ENCODE measurements at regions not wholly inside any gene's neighbourhood (a gene's known extent, or its start where the extent isn't known, plus 50 kb on each side); places are given as distances from the start of the nearest gene placed in this dataset.

GRCh38 chr20:40339661-40340449, 349.2 kb downstream of the MAFB start:
- no peak overlapping the region for H3K4me3 Mint-ChIP-seq (ENCODE audit: unreplicated experiment)
- H3K9me3 Mint-ChIP-seq (ENCODE audit: low read depth) = peaks cover 17% of the 10 kb centered on the region
- H3K36me3 Mint-ChIP-seq (ENCODE audit: low read depth) = peaks cover 9% of the 10 kb centered on the region

GRCh38 chr20:40336533-40336932, 352.5 kb downstream of the MAFB start:
- H3K9me3 Mint-ChIP-seq (ENCODE audit: low read depth) = no peaks in the 10 kb centered on the region
- no peak for TF ChIP-seq CTCF (IDR thresholded peaks at IDR 0.05)
- no peak for DNase-seq (ENCODE audit: low spot score)
- H3K27ac Mint-ChIP-seq (ENCODE audit: unreplicated experiment) = no peak overlapping the region
- no peak overlapping the region for H3K4me3 Mint-ChIP-seq (ENCODE audit: unreplicated experiment)
- H3K36me3 Mint-ChIP-seq (ENCODE audit: low read depth) = peaks cover 2% of the 10 kb centered on the region
- H3K4me1 Mint-ChIP-seq (ENCODE audit: low read depth) = no peaks in the 10 kb centered on the region
- peaks cover 44% of the 10 kb centered on the region for H3K27me3 Mint-ChIP-seq (ENCODE audit: low read depth)

More at GRCh38 chr20:40339661-40340449, 349.2 kb downstream of the MAFB start:
- Mint-ChIP-seq H3K27ac (ENCODE audit: unreplicated experiment) (no peak overlapping the region), H3K27me3 (ENCODE audit: low read depth) (peaks cover 36% of the 10 kb centered on the region), H3K4me1 (ENCODE audit: low read depth) (no peaks in the 10 kb centered on the region)
- TF ChIP-seq CTCF (IDR thresholded peaks at IDR 0.05) = no peak
- DNase-seq (ENCODE audit: low spot score) = no peak

- Mint-ChIP-seq H3K36me3 (ENCODE audit: low read depth) (peaks cover 2% of the 10 kb centered on the region), H3K9me3 (ENCODE audit: low read depth) (no peaks in the 10 kb centered on the region), H3K4me1 (ENCODE audit: low read depth) (no peaks in the 10 kb centered on the region), H3K4me3 (ENCODE audit: unreplicated experiment) (no peak overlapping the region), H3K27ac (ENCODE audit: unreplicated experiment) (no peak overlapping the region), H3K27me3 (ENCODE audit: low read depth) (peaks cover 44% of the 10 kb centered on the region)
- DNase-seq (ENCODE audit: low spot score) = no peak
- TF ChIP-seq CTCF (IDR thresholded peaks at IDR 0.05) = no peak
Measured at GRCh38 chr20:40335901-40336351, 353.1 kb downstream of the MAFB start.

- Mint-ChIP-seq H3K27ac (ENCODE audit: unreplicated experiment) (no peak overlapping the region), H3K4me1 (ENCODE audit: low read depth) (no peaks in the 10 kb centered on the region), H3K4me3 (ENCODE audit: unreplicated experiment) (no peak overlapping the region)
Measured at GRCh38 chr20:40335437-40335836, 353.6 kb downstream of the MAFB start.

GRCh38 chr20:40333591-40333990, 355.4 kb downstream of the MAFB start:
- Mint-ChIP-seq H3K4me1 (ENCODE audit: low read depth) (no peaks in the 10 kb centered on the region), H3K4me3 (ENCODE audit: unreplicated experiment) (no peak overlapping the region), H3K36me3 (ENCODE audit: low read depth) (no peaks in the 10 kb centered on the region), H3K27me3 (ENCODE audit: low read depth) (peaks cover 45% of the 10 kb centered on the region), H3K9me3 (ENCODE audit: low read depth) (no peaks in the 10 kb centered on the region), H3K27ac (ENCODE audit: unreplicated experiment) (no peak overlapping the region)
- TF ChIP-seq CTCF (IDR thresholded peaks at IDR 0.05) = no peak
- DNase-seq (ENCODE audit: low spot score) = no peak

More at GRCh38 chr20:40335437-40335836, 353.6 kb downstream of the MAFB start:
- no peak for TF ChIP-seq CTCF (IDR thresholded peaks at IDR 0.05)
- H3K36me3 Mint-ChIP-seq (ENCODE audit: low read depth) = peaks cover 2% of the 10 kb centered on the region
- peaks cover 45% of the 10 kb centered on the region for H3K27me3 Mint-ChIP-seq (ENCODE audit: low read depth)
- DNase-seq (ENCODE audit: low spot score) = no peak
- no peaks in the 10 kb centered on the region for H3K9me3 Mint-ChIP-seq (ENCODE audit: low read depth)

Data from chondrocyte (in vitro differentiated cells).